T1000 (cell line): ENCODE measurements at regions not wholly inside any gene's neighbourhood (a gene's known extent, or its start where the extent isn't known, plus 50 kb on each side); places are given as distances from the start of the nearest gene placed in this dataset.
"Not testable (repeated sequence)": the region's sequence is repeated elsewhere in the genome, so short reads cannot be mapped to it uniquely, and the experiment has no call there.

Experiments
- DNase-seq: peaks from one replicate; lab custom pipeline; 2025; ENCODE audit warnings: mixed read lengths; lab: John Stamatoyannopoulos, UW

DNA sequence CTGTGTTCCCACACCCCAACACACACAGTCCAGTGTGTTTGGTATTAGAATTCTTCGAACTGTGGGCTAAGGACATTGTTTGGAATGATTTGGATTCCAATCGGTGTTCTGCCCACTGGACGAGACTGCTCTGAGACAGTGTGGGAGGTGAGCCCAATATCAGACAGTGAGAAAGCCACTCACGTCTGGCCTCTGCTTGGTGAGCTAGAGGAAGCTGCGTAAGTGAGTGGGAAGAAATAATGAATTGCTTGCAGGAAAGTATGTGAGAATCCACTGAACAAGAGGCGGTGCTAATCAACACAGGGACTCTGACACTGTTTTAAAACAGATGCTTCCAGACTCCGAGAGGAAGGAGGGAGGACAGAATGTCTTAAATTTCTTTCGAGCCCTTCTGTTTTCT lies 675.0 kb upstream of the ANKRD30A start:
- DNase-seq = no peak

DNA sequence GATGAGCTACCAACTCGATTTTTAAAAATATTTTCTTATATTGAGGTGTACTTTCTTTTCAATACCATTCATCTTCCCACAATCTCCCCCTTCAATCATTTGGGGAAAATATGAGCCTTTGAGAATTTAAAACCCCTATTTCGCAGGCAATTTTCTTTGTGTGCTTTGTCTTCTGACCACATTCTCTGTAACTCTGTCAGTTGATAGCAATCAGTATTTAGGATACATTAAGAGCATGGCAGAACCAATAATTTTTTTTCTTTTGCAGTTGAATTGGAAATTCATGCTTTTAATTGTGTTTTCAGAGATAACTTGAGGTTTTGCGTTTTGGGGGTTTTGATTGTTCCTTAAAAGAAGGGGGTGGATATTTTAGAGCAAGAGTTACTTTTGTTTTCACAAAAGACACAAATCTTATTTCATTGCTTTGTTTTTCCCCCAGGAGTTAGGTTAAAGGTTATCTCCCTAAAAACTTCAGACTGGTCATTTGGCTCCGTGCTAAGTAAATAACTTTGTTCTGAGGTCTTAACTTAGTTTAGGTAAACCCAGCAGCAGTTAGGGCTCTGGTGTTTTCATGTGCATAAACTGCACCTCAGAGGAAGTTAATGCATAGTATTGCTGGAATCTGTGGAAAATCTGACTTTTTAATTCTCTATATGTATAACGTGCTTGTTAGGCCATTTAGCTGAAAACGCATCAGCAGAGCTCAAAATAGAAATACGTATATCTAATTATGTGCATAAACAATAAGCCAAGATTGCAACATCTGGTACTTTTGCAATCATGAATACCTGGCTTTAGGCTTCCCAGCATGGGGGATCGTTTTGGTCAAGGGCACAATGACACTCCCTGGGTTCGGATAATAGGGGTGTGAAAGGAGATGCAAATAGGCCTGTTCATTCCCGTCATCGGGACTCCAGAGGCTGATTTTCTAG lies 676.4 kb upstream of the ANKRD30A start:
- DNase-seq = no peak

DNA sequence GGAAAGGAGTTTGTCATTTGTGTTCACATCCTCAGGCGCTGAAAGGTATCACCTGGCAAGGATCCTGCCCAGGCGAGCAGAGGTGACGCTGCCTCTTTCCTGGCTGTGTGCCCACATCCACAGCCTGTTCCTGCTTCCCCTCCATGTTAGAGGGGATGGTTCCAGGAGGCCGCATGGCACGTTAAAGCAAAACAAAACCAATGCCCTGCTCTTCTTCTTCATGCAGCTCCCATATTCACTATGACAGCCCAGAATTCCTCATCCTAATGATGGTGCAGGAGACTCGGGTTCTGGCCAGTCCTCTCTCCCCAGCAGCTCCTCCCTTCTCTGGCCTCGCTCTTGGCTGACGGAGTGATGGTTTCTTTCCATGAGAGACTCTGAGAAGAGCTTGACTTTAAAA lies 678.5 kb upstream of the ANKRD30A start:
- no peak for DNase-seq

DNA sequence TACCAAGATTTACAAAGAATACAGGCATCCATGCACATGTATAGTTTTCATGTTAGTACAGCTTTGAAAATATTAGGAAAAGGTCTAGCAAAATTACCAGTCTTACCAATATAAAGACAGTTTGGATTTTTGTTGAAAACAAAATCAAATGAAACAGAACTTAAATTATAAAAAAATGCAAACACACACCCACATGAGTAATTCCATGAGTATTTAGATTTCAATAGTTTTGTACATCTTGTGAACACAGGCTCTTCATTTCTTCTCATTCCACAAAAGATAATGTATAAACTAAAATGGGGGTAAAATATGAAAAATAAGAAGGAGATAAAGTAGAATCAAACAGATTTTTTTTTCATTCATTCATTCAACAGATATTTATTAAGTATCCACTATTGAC lies 682.2 kb upstream of the ANKRD30A start:
- no peak for DNase-seq

DNA sequence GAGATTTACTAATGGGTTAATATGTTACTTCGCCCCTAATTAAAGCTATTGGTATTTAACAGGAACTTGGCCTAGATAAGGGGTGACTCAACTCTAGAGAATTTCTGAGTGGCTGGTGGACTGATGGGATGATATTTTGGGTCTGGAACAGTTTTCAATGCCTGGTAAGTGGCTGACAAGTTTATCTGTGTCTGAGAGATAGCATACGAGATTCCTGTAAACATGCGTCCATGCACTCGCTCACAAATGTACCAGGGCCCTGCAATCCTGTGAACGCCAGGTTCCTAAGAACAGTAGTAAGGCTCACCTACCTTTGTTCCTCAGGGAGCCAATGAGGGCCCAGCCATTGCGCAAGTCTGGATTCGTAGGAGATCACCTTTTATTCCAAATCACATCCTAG lies 683.8 kb upstream of the ANKRD30A start:
- DNase-seq = no peak

DNA sequence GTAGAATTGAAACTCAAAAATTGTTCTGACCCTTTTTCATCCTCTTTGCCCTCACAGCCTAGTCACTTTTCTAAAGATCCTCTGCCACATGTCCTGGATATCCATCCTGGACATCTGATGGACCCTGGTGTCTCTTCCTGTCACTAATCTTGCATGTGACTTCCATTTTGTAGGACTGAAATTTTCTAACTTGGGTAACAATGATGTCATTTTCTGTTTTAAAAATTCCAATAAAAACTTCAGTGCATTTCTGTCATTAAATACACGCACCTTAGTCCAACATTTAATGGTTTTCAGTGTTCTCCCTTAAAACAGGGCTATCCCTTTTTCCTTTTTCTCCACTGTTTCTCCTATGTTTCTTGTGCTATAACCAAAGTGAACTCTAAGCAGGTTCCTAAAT lies 684.9 kb upstream of the ANKRD30A start:
- no peak for DNase-seq

DNA sequence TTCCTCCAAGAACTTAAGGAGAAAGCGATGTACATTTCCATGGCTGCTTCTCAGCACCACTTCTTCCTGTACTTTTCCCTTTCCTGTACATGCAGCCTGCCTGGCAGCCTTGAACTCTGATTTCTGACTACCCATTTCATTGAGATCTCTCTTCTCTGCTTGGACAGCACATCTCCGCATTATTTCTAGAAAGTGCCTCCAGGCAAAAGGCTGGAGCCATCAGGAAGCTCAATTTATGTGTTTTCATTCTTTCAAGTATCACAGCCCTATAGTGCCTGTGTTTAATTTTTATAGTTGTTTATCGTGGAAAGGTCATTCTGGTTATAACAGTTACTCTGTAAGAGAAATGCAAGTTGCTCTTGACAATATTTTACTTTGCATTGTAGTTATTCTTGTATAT lies 688.0 kb upstream of the ANKRD30A start:
- no peak for DNase-seq

DNA sequence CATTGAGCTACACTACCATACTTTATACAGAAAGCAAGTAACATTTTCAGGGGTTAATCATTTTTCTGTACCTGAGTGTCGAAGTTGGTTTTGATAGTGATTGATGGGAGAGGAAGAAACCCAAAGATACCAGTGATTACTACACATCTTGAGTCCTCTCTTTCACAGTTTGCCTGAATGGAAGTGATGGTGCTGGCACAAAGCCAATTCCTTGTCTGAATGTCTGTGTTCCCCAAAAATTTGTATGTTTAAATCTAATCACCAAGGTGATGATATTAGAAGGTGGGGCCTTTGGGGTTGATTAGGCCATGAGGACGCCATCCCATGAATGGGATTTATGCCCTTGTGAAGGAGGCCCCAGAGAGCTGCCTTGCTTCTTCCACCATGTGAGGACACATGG lies 696.9 kb upstream of the ANKRD30A start:
- DNase-seq = no peak

DNA sequence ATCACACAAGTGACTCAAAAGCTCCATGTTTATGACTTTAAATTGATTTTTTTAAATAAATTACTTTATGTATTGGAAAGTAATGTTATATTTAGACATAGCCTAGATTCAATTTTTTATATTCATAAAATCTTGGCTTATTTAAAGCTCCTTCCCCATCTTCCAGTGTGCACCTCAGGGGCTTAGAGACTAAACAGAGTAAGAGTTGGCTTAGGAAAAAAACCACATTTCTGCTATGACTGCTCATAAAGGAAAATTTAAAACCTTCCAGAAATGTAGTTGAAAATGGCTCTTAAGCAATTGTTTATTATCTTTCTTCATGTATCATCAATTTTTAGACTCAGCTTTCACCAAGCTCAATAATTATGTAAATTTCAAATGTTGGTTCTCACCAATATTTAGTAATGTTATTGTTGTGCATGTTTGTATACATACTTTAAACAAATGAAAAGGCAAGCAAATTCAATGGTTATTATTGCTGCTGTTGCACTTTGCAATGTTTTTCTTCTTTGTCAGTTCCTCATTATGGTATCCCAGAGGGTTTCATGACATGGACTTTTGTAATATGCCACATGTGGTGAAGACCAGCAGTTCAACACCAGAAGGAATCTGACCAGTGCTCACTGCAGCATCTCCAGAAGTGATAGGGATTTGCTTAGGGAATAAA lies 700.1 kb upstream of the ANKRD30A start:
- no peak for DNase-seq

DNA sequence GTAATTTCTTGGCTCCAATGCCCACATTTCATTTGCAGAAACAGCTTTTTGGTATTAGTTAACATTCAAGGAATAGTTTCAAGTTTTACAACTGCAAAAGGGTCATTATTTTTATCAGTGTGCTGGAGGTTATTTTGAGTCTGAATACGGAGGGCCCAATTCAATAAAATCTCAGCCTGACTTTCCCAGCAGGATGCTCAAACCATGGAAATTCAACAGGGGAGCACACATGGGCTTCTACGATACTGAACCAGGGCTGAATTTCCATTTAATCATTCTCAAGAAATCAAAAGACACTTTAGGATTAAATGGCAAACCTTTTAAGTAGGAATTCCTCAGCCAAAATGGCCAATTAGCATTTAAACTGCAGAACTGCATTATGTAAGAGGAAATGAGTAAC lies 700.9 kb upstream of the ANKRD30A start:
- DNase-seq = no peak

DNA sequence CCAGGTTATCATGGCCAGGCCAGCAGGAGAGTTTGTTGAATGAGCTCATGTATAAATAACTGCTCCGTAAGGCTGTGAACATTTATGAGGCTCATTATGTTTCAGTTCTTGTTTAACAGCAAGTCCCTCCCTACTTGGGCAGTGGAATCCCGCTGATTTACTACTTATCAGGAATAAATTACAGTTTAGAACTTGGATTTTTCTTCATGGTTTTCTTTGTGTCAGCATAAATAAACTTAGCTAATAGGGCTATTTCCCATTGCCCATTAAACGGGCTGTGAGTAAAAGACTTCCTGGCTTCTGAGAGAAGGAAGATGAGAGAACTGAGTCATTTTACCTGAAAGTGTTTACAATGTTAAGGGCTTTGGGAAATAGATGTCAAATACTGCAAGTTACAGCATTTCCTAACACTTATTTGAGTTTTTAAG lies 701.6 kb upstream of the ANKRD30A start:
- DNase-seq = no peak

DNA sequence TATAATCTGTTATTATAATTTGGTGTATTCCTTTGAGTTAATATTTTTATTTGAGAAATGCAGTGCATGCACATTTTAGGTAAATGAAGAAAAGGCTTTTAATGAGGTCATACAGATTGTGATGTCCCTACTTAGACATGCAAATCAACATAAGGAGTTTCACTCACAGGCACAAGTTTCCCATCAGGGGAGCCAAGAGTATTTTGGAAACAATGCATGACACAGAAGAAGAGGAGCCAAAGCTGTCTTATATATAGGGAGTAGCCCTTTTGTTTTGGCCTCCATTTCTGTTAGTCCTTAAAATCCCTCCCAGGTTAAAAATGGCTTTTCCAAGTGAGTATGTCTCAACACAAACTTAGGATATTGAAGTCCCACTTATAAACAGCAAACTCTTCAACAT lies 703.4 kb upstream of the ANKRD30A start:
- no peak for DNase-seq

DNA sequence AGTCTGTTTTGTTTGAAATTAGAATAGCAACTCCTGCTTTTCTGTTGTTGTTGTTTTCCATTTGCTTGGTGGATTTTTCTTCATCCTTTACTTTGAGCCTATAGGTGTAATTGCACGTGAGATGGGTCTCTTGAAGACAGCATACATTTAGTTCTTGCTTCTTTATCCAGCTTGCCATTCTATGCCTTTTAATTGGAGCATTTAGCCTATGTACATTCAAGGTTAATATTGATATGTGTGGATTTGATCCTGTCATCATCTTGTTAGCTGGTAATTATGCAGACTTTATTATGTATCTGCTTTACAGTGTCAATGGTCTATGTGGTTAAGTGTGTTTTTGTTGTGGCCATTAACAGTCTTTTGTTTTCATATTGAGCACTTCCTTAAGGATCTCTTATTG lies 708.9 kb upstream of the ANKRD30A start:
- no peak for DNase-seq

DNA sequence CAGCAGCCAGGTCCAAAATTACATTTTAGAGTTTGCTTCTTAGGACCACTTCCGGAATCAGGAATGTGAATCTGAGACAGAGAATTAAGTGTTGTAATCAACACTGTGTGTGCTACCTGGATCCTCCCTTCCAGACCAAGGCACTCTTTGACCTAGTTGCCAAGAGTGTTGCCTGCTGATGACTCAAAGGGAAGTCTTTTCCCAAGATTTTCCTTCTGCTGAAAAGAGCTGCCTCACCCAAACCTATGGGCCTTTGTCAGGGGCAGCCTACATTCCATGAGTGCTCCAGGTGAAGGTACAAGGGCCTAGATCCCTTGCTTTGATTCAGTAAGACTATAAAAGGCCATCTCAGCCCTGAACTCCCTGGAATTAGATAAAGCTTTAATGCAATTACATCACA lies 712.5 kb upstream of the ANKRD30A start:
- no peak for DNase-seq

DNA sequence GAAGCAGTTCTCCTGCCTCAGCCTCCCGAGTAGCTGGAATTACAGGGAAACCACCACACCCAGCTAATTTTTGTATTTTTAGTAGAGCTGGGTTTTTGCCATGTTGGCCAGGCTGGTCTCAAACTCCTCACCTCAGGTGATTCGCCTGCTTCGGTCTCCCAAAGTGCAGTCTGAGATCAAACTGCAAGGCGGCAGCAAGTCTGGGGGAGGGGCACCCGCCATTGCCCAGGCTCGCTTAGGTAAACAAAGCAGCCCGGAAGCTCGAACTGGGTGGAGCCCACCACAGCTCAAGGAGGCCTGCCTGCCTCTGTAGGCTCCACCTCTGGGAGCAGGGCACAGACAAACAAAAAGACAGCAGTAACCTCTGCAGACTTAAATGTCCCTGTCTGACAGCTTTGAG lies 725.2 kb upstream of the ANKRD30A start:
- DNase-seq = not testable (repeated sequence)

DNA sequence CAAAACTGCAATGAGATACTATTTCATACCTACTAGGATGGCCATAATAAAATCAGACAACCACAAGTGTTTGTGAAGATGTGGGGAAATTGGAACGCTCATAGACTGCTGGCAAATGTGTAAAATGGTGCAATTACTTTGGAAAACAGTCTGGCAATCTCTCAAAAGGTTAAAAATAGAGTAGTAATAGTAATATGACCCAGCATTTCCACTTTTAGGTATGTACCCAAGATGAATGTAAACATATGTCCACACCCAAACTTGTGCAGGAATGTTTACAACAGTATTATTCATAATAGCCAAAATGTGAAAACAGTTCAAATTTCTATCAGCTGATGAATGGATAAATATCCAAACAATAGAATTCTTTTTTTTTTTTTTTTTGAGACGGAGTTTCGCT lies 731.6 kb upstream of the ANKRD30A start:
- DNase-seq = no peak

DNA sequence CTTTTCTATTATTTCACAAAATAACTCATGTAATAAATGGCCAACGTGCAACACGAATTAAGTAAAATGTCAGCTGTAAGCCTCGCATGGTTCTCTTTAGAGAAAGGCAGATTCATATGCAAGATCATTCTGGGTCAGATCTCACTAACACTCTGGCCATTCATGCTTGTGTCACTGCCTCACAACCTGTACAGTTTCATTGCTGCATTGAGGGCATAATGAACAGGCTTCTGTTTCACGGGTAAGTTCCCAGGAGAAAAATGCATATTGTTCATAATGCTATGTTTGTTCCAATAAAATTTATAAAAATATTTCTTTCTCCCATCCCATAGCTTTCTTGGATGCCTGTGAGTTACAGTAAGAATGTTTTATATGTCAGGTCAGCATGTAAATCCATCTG lies 734.0 kb upstream of the ANKRD30A start:
- no peak for DNase-seq

DNA sequence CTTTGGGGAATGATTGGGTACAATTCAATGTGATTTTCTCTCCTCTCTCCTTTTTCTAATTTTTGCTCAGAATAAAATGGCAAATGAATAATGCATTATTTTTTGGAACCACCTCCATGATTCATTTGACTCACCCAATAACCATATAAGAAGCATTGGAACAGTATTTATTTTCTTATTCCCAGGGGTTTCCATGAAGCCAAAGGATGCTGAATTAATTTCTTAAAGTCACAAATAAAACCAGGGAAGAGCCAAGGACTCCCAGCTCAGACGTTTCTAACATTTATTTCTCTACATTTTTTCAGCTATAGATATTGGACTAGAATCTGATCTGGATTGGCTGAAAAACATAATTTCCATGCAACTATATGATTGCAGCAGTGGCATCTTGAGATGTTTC lies 735.2 kb upstream of the ANKRD30A start:
- no peak for DNase-seq

DNA sequence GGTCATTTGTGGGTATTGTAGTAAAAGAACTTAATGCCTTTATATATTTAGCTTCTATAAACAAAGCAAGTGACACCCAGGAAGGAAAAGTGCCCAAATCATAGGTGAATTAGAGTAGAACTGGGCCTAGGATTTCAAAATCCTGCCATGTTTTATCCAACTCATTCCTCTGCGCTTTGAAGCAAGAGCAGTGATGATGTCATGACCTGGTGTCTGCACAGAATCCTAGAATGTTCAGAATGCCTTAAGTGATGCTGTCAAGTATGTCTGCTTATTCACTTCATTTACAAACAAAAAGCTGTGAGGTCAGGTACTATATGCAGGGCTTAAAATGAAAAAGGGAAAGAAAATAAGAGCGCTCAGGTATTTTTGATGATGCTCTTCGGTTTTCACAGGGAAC lies 737.2 kb upstream of the ANKRD30A start:
- no peak for DNase-seq

DNA sequence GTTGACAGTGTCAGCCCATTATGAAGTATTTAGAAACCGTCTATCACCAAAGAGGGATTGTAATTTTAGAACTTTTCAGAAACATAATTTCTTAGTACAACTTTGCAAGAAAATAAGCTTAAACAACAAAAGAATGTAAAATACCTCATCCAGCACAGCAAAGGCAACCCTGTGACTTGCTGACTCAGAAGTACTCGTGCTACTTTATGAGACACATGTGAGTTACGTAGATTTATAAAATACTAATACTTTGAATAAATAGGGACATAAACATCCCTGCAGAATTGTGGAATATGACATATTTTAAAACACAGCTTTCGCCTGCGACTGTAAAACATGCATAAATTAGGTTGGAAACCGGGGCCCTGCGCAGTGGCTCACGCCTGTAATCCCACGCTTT lies 739.7 kb upstream of the ANKRD30A start:
- DNase-seq = no peak

DNA sequence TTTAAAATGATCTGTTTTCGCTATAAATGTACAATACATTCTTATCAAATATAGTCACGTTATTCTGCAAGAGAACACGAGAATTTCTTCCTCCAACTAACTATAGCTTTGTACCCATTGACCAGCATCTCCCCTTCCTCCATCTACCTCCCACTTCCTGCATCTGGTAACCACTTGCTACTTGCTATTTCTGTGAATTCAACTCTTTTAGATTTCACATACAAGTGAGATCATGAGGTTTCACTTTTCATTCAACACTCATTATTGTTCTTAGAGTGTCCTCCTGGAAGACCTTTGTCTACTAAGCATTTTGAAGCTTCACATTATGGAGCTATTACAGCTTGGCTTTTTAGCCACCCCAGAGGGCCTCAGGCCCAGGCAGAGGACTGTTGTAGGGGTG lies 741.3 kb upstream of the FZD8 start:
- no peak for DNase-seq

DNA sequence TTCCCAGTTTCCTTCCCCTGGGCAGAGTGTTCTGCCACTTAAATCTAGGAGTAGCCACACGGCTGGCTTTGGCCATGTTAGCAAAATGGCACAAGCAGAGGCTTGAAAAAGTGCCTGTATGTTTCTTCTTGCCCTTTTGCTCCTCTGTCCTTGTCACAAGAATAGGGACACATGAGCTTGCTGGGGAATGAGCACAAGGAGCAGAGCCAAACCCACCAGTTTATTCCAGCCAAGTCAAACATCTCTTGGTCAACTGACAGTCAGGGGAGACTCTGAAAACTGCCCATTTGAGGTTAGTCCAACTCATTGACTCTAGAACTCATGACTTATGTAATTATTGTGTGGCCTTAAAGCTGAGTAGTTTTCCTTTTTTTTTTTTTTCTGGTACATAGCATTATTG lies 739.7 kb upstream of the FZD8 start:
- no peak for DNase-seq

DNA sequence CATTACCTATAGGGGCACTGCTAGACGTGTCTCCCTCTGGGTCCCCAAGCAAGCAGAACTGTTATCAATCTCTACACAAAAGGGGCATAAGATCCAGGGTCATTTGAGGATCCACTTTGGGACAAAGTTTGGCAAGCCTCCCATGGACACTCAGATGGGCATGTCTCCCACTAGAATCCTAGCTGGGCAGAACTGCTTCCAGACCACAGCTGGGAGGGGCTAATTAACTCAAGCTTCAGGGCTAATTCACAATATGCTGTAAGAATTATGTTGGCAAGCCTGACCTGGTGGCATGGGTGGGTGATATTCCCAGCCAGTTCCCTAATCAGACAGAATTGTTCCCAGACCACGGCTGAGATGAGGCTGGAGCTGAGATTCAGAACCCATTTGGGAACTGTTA lies 738.4 kb upstream of the FZD8 start:
- DNase-seq = no peak

DNA sequence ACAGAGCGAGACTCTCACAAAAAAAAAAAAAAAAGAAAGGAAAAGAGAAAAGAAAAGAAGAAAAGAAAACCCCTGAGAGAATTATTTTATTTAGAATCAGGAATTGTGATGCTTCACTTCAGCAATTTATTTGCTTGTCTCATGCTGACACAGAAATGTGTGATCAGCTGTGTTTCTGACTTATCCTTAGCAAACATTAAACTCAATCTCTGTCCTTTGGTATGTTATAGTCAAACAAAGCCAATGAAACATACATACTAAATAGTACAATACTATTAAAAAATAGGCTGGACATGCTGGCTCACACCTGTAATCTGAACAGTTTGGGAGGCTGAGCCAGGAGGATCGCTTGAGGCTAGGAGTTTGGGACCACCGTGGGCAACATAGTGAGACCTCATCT lies 733.0 kb upstream of the FZD8 start:
- no peak for DNase-seq
